Progenitor cell of endocrine pancreas (in vitro differentiated cells): ENCODE measurements at regions not wholly inside any gene's neighbourhood (a gene's known extent, or its start where the extent isn't known, plus 50 kb on each side); places are given as distances from the start of the nearest gene placed in this dataset.
A peak's percentile ranks its signal among the peaks of the same experiment; 100 is the strongest.
"Not testable (repeated sequence)": the region's sequence is repeated elsewhere in the genome, so short reads cannot be mapped to it uniquely, and the experiment has no call there.

ENCODE experiments used
- DNase-seq: peaks from one replicate; pipeline ENCODE4 v3.0.0; 2021; ENCODE audit warnings: low spot score; ENCODE audit not compliant: unreplicated experiment
- H3K27ac Mint-ChIP-seq: 2 replicates; pipeline ENCODE4 v1.8.0; 2021; ENCODE audit warnings: mild to moderate bottlenecking, moderate library complexity, mixed read lengths
- H3K27me3 Mint-ChIP-seq: 2 replicates; pipeline ENCODE4 v1.8.0; 2021; ENCODE audit warnings: mixed read lengths
- H3K36me3 Mint-ChIP-seq: 2 replicates; pipeline ENCODE4 v1.8.0; 2022; ENCODE audit warnings: mixed read lengths; ENCODE audit not compliant: insufficient read depth
- H3K4me1 Mint-ChIP-seq: 2 replicates; pipeline ENCODE4 v1.8.0; 2021; ENCODE audit warnings: low read depth, mixed read lengths
- H3K4me3 Mint-ChIP-seq: 2 replicates; pipeline ENCODE4 v1.8.0; 2021; ENCODE audit warnings: low read depth, mild to moderate bottlenecking, moderate library complexity, mixed read lengths
- H3K9me3 Mint-ChIP-seq: 2 replicates; pipeline ENCODE4 v1.8.0; 2021; ENCODE audit warnings: low read depth, mixed read lengths
- CTCF ChIP-seq: fragments of 200-600 bp; sonication (generic); IDR thresholded peaks from one replicate; pipeline ENCODE4 v1.5.0; 2021; ENCODE audit warnings: antibody characterized with exemption, mild to moderate bottlenecking; ENCODE audit not compliant: unreplicated experiment

GRCh38 chr14:66330916-66331315 lies 155.3 kb upstream of the CCDC196 start:
- Mint-ChIP-seq H3K27ac (no peak overlapping the region), H3K27me3 (no peaks in the 10 kb centered on the region), H3K9me3 (peaks cover 12% of the 10 kb centered on the region), H3K4me1 (no peaks in the 10 kb centered on the region), H3K4me3 (no peak overlapping the region), H3K36me3 (peaks cover 1% of the 10 kb centered on the region)
- DNase-seq: no peak
- TF ChIP-seq CTCF: no peak

- H3K27ac Mint-ChIP-seq, H3K4me1 Mint-ChIP-seq, H3K36me3 Mint-ChIP-seq, H3K4me3 Mint-ChIP-seq, H3K27me3 Mint-ChIP-seq, DNase-seq: not testable (repeated sequence)
- peaks cover 17% of the 10 kb centered on the region for H3K9me3 Mint-ChIP-seq
Observed at GRCh38 chr14:66333293-66333692, 152.9 kb upstream of the CCDC196 start.

- no peak overlapping the region for H3K4me3 Mint-ChIP-seq
- H3K9me3 Mint-ChIP-seq: peaks cover 4% of the 10 kb centered on the region
- no peaks in the 10 kb centered on the region for H3K27me3 Mint-ChIP-seq
- no peaks in the 10 kb centered on the region for H3K36me3 Mint-ChIP-seq
- no peak for DNase-seq
- no peak for TF ChIP-seq CTCF
- H3K27ac Mint-ChIP-seq: no peak overlapping the region
- H3K4me1 Mint-ChIP-seq: peaks cover 3% of the 10 kb centered on the region
Observed at GRCh38 chr14:66341239-66341638, 144.9 kb upstream of the CCDC196 start.

GRCh38 chr14:66345986-66346385 lies 140.2 kb upstream of the CCDC196 start:
- TF ChIP-seq CTCF: no peak

GRCh38 chr14:66351310-66351709 lies 134.9 kb upstream of the CCDC196 start:
- Mint-ChIP-seq H3K4me3 (no peak overlapping the region), H3K36me3 (no peaks in the 10 kb centered on the region), H3K27ac (no peak overlapping the region), H3K27me3 (no peaks in the 10 kb centered on the region), H3K9me3 (peaks cover 34% of the 10 kb centered on the region), H3K4me1 (peaks cover 8% of the 10 kb centered on the region)
- no peak for TF ChIP-seq CTCF
- no peak for DNase-seq

More at GRCh38 chr14:66345986-66346385, 140.2 kb upstream of the CCDC196 start:
- peaks cover 24% of the 10 kb centered on the region for H3K9me3 Mint-ChIP-seq
- H3K4me1 Mint-ChIP-seq: no peaks in the 10 kb centered on the region
- H3K27ac Mint-ChIP-seq: no peak overlapping the region
- no peak for DNase-seq
- H3K4me3 Mint-ChIP-seq: no peak overlapping the region
- no peaks in the 10 kb centered on the region for H3K27me3 Mint-ChIP-seq
- H3K36me3 Mint-ChIP-seq: no peaks in the 10 kb centered on the region

GRCh38 chr14:66359500-66359899 lies 126.7 kb upstream of the CCDC196 start:
- Mint-ChIP-seq H3K4me1 (peaks cover 21% of the 10 kb centered on the region), H3K27me3 (peaks cover 3% of the 10 kb centered on the region), H3K27ac (no peak overlapping the region), H3K9me3 (no peaks in the 10 kb centered on the region), H3K4me3 (no peak overlapping the region), H3K36me3 (no peaks in the 10 kb centered on the region)
- TF ChIP-seq CTCF: peak; percentile 75
- no peak for DNase-seq
